ENCODE measurements at regions not wholly inside any gene's neighbourhood (a gene's known extent, or its start where the extent isn't known, plus 50 kb on each side); places are given as distances from the start of the nearest gene placed in this dataset.
"Not testable (repeated sequence)": the region's sequence is repeated elsewhere in the genome, so short reads cannot be mapped to it uniquely, and the experiment has no call there.

- H3K27me3 ChIP-seq (ENCODE audit: insufficient read depth, low read length); H3K9me3 ChIP-seq (ENCODE audit: insufficient read depth, low read depth, low read length); H3K27ac ChIP-seq (ENCODE audit: low read depth, low read length); H3K4me3 ChIP-seq (ENCODE audit: low read length); H3K9ac ChIP-seq (ENCODE audit: low read depth, low read length): not testable (repeated sequence)
- Histone ChIP-seq H3K4me1 (ENCODE audit: insufficient read depth, low read length) (peaks cover 17% of the 10 kb centered on the region; the same call in 1 of the 2 replicates), H3K36me3 (ENCODE audit: insufficient read depth, low read length) (peaks cover 13% of the 10 kb centered on the region; the same call in 1 of the 2 replicates)
- WGBS: 93% methylated on average over 8 of the region's 8 CpGs
These were observed 204.4 kb upstream of the PRKCQ start for GRCh38 chr10:6784429-6784828.

DNA sequence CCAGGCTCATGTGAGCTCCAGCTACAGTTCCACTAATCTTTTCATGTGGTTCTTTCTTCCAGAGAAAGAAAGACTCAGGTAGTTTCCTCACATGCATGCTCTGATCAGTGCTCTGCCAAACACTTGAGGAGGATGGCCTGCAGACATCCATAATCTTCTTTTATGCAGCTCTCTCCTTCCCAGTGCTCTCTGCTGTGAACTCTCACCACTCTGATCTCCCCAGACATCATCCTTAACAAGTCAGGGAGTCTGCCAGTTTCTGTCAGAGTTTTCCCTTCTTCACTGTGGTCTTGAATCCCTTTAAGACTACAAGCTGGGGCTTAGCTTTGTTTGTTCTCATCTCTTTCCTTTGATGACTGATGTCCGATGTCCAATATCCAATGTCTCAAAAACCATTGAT lies 203.4 kb upstream of the PRKCQ start:
- Histone ChIP-seq H3K9ac (ENCODE audit: low read depth, low read length) (no peak overlapping the region), H3K36me3 (ENCODE audit: insufficient read depth, low read length) (peaks cover 4% of the 10 kb centered on the region; the same call in 1 of the 2 replicates), H3K9me3 (ENCODE audit: insufficient read depth, low read depth, low read length) (no peaks in the 10 kb centered on the region), H3K4me3 (ENCODE audit: low read length) (no peak overlapping the region), H3K27ac (ENCODE audit: low read depth, low read length) (no peak overlapping the region), H3K4me1 (ENCODE audit: insufficient read depth, low read length) (peaks cover 17% of the 10 kb centered on the region; the same call in 1 of the 2 replicates), H3K27me3 (ENCODE audit: insufficient read depth, low read length) (no peaks in the 10 kb centered on the region)
- no CpG with 5 or more reads among the region's 1 CpG for WGBS

DNA sequence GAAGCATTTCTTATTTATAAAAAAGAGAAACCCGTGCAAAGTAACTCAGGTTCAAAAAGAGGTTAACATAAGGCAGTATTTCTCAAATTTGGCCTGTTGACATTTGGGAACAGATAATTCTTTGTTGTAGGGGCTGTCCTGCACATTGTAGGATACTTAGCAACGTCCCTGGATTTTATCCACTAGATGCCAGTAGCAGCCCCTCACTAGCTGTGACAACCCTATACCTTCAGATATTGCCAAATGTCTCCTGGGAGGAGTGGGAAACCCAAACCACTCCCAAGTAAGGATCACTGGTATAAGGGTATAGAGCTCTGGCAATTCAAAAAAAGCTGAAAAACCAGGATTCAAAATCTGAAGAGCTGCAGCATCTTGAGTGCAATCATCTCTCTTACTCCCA lies 202.3 kb upstream of the PRKCQ start:
- peaks cover 17% of the 10 kb centered on the region; the same call in 1 of the 2 replicates for H3K4me1 ChIP-seq (ENCODE audit: insufficient read depth, low read length)
- H3K4me3 ChIP-seq (ENCODE audit: low read length): no peak overlapping the region
- WGBS: 70% methylated on average over 2 of the region's 2 CpGs
- no peak overlapping the region for H3K27ac ChIP-seq (ENCODE audit: low read depth, low read length)
- no peaks in the 10 kb centered on the region for H3K27me3 ChIP-seq (ENCODE audit: insufficient read depth, low read length)
- no peak overlapping the region for H3K9ac ChIP-seq (ENCODE audit: low read depth, low read length)
- H3K9me3 ChIP-seq (ENCODE audit: insufficient read depth, low read depth, low read length): no peaks in the 10 kb centered on the region
- no peaks in the 10 kb centered on the region for H3K36me3 ChIP-seq (ENCODE audit: insufficient read depth, low read length)

- Histone ChIP-seq H3K27me3 (ENCODE audit: insufficient read depth, low read length) (no peaks in the 10 kb centered on the region), H3K9ac (ENCODE audit: low read depth, low read length) (no peak overlapping the region), H3K27ac (ENCODE audit: low read depth, low read length) (no peak overlapping the region), H3K4me3 (ENCODE audit: low read length) (no peak overlapping the region), H3K4me1 (ENCODE audit: insufficient read depth, low read length) (peaks cover 16% of the 10 kb centered on the region; the same call in 1 of the 2 replicates), H3K9me3 (ENCODE audit: insufficient read depth, low read depth, low read length) (no peaks in the 10 kb centered on the region), H3K36me3 (ENCODE audit: insufficient read depth, low read length) (no peaks in the 10 kb centered on the region)
- 86% methylated on average over 2 of the region's 3 CpGs for WGBS
These were observed 201.2 kb upstream of the PRKCQ start for GRCh38 chr10:6781133-6781770.

- Histone ChIP-seq H3K4me3 (ENCODE audit: low read length) (no peak overlapping the region), H3K36me3 (ENCODE audit: insufficient read depth, low read length) (no peaks in the 10 kb centered on the region), H3K27ac (ENCODE audit: low read depth, low read length) (no peak overlapping the region), H3K27me3 (ENCODE audit: insufficient read depth, low read length) (no peaks in the 10 kb centered on the region), H3K9ac (ENCODE audit: low read depth, low read length) (no peak overlapping the region), H3K4me1 (ENCODE audit: insufficient read depth, low read length) (peaks cover 17% of the 10 kb centered on the region; the same call in 1 of the 2 replicates), H3K9me3 (ENCODE audit: insufficient read depth, low read depth, low read length) (no peaks in the 10 kb centered on the region)
- WGBS: 96% methylated on average over 5 of the region's 5 CpGs
These were observed 200.1 kb upstream of the PRKCQ start for GRCh38 chr10:6780008-6780677.

DNA sequence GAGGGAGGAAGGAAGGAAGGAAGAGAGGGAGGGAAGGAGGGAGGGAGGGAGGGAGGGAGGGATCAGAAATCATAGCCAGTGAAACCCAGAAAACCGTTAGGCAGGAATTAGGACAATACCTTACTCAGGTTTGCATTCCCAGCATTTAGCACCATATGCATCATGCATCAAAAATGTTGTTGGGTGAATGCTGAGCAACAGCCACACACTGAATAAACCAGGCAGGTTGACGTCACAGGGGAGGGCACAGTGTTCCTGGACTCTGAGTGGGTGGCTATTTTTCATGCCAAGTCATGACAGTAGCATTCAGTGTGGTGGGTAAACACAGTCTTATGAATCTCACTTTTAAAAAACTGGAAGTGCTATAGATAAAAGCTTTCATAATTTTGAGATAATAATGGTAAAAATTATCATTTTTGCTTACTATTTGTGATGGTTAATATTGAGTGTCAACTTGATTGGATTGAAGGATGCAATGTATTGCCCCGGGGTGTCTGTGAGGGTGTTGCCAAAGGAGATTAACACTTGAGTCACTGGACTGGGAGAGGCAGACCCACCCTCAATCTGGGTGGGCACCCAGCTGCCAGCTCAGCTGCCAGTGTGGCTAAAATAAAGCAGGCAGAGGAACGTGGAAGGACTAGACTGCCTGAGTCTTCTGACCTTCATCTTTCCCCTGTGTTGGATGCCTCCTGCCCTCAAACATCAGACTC lies 199.1 kb upstream of the PRKCQ start:
- 85% methylated on average over 4 of the region's 4 CpGs for WGBS
- Histone ChIP-seq H3K9ac (ENCODE audit: low read depth, low read length) (no peak overlapping the region), H3K4me1 (ENCODE audit: insufficient read depth, low read length) (peaks cover 17% of the 10 kb centered on the region; the same call in 1 of the 2 replicates), H3K36me3 (ENCODE audit: insufficient read depth, low read length) (no peaks in the 10 kb centered on the region), H3K4me3 (ENCODE audit: low read length) (no peak overlapping the region), H3K9me3 (ENCODE audit: insufficient read depth, low read depth, low read length) (no peaks in the 10 kb centered on the region), H3K27ac (ENCODE audit: low read depth, low read length) (no peak overlapping the region), H3K27me3 (ENCODE audit: insufficient read depth, low read length) (no peaks in the 10 kb centered on the region)

DNA sequence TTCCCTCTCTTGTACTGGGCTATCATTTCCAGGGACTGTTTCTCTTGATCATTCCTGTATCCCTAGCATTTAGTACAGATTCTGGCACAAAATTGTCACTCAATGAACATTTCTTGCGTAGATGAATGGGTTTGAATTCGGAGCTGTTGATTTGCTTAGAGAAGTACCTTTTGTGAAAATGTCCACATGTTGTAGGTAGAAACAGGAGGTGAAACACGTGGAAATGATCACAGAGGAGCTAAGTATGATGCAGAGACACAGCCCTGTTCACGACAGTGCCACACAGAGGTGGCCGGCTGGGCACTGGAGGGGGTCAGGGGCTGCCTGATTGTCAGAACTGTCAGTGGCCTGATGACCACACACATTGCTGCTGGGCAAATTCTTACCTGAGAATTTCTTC lies 196.1 kb upstream of the PRKCQ start:
- Histone ChIP-seq H3K9ac (ENCODE audit: low read depth, low read length) (no peak overlapping the region), H3K27me3 (ENCODE audit: insufficient read depth, low read length) (no peaks in the 10 kb centered on the region), H3K4me1 (ENCODE audit: insufficient read depth, low read length) (0 out of 2 replicates have a peak, but pooled peaks cover 5% of the 10 kb centered on the region), H3K36me3 (ENCODE audit: insufficient read depth, low read length) (no peaks in the 10 kb centered on the region), H3K27ac (ENCODE audit: low read depth, low read length) (no peak overlapping the region), H3K4me3 (ENCODE audit: low read length) (no peak overlapping the region), H3K9me3 (ENCODE audit: insufficient read depth, low read depth, low read length) (no peaks in the 10 kb centered on the region)
- 83% methylated on average over 5 of the region's 5 CpGs for WGBS

DNA sequence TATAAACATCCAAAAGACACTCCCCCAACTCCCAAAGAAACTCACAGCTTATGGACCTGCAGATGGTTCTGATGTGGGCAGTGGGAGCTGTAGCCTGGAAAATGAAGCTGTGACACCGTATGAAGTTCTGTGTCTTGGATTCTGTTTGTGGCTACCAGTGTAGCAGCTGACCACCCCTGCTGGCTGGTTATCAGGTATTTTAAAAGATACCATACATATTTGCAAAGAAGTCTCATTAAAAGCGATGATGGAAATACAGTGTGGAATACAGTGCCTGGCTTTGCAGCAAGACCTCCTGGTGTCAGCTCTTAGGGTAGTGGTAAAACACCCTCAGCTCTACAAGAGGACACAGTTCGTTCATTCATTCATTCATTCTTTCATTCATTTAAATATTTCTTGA lies 194.3 kb upstream of the PRKCQ start:
- Histone ChIP-seq H3K4me1 (ENCODE audit: insufficient read depth, low read length) (0 out of 2 replicates have a peak, but pooled peaks cover 4% of the 10 kb centered on the region), H3K27ac (ENCODE audit: low read depth, low read length) (no peak overlapping the region), H3K9me3 (ENCODE audit: insufficient read depth, low read depth, low read length) (no peaks in the 10 kb centered on the region), H3K9ac (ENCODE audit: low read depth, low read length) (no peak overlapping the region), H3K36me3 (ENCODE audit: insufficient read depth, low read length) (no peaks in the 10 kb centered on the region), H3K4me3 (ENCODE audit: low read length) (no peak overlapping the region), H3K27me3 (ENCODE audit: insufficient read depth, low read length) (no peaks in the 10 kb centered on the region)
- WGBS: 90% methylated on average over 3 of the region's 3 CpGs

DNA sequence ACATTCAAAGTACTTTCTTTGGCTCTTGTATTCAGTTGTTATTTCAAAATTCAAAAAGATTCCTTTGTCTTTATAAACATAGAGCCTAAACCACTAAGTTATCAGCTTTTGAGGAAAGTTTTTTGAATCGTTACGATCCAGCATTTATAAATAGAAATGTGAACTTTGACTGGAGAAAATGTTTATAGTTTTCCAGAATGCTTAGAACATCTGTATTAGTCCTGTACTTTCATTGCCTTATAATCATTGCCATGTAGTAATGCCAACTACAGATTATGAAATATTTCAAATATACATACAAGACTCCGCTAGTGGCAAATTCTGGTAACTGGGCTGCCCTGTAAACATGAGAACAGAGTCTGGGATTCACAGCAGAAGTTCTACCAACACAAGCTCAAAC lies 191.3 kb upstream of the PRKCQ start:
- Histone ChIP-seq H3K36me3 (ENCODE audit: insufficient read depth, low read length) (no peaks in the 10 kb centered on the region), H3K9ac (ENCODE audit: low read depth, low read length) (no peak overlapping the region), H3K27ac (ENCODE audit: low read depth, low read length) (no peak overlapping the region), H3K27me3 (ENCODE audit: insufficient read depth, low read length) (no peaks in the 10 kb centered on the region), H3K9me3 (ENCODE audit: insufficient read depth, low read depth, low read length) (no peaks in the 10 kb centered on the region), H3K4me1 (ENCODE audit: insufficient read depth, low read length) (0 out of 2 replicates have a peak, but pooled peaks cover 3% of the 10 kb centered on the region), H3K4me3 (ENCODE audit: low read length) (no peak overlapping the region)
- 98% methylated on average over 3 of the region's 3 CpGs for WGBS

DNA sequence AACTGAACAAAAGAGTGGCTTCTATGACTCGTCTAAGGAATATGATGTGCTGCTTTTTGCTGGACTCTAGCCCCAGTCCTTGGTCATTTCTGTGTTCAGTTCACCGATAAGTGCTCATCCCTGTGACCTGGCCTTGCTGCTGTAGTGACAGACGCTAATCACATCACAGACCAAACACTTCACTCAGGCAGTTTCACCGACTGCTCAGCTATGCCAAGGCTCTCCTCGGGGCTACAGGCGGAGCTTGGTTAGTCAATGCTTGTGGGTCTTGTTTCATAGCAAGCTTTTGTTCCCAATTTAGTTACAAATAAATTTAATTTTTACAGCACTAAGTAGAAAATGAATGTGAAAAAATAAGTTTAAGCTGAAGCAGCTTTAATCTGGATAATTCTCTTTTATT lies 190.8 kb upstream of the PRKCQ start:
- no peaks in the 10 kb centered on the region for H3K9me3 ChIP-seq (ENCODE audit: insufficient read depth, low read depth, low read length)

DNA sequence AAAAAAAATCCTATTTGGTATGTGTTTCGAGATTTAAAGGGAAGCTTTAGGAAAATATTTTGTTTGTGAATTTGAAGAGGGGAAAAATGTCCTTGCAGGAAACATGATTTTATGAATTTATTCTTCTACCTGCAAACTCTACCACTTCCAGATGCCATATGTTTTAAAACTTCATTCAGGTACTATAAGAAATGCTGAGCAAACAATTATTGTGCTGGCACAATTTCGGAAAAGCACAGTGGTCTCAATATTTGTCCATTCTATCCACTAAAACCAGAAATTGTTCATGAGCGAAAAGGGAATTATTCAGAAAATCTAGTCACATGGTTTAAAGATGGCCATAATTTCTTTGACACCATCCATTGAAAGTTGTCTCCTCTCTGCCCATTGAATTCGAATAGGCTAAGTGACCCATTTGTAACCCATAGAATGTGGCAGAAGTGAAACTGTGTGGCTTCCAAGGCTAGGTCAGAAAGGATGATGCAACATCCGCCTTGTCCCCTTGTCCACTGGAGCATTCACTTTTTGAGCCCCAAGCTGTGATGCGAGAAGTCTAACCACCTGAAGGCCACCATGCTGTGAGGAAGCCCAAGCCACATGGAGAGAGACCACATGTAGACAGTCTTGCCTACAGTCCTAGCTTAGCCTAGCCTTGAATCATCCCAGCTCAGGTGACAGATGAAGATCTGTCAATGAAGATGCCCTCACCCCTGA lies 189.8 kb upstream of the PRKCQ start:
- H3K36me3 ChIP-seq (ENCODE audit: insufficient read depth, low read length): no peaks in the 10 kb centered on the region
- H3K4me1 ChIP-seq (ENCODE audit: insufficient read depth, low read length): no peaks in the 10 kb centered on the region
- H3K9me3 ChIP-seq (ENCODE audit: insufficient read depth, low read depth, low read length): no peaks in the 10 kb centered on the region
- H3K9ac ChIP-seq (ENCODE audit: low read depth, low read length): no peak overlapping the region
- no peak overlapping the region for H3K4me3 ChIP-seq (ENCODE audit: low read length)
- WGBS: 94% methylated on average over 6 of the region's 6 CpGs
- no peaks in the 10 kb centered on the region for H3K27me3 ChIP-seq (ENCODE audit: insufficient read depth, low read length)
- no peak overlapping the region for H3K27ac ChIP-seq (ENCODE audit: low read depth, low read length)

More for the DNA sequence above, 190.8 kb upstream of the PRKCQ start:
- no peaks in the 10 kb centered on the region for H3K27me3 ChIP-seq (ENCODE audit: insufficient read depth, low read length)
- no peak overlapping the region for H3K9ac ChIP-seq (ENCODE audit: low read depth, low read length)
- H3K27ac ChIP-seq (ENCODE audit: low read depth, low read length): no peak overlapping the region
- H3K36me3 ChIP-seq (ENCODE audit: insufficient read depth, low read length): no peaks in the 10 kb centered on the region
- 77% methylated on average over 6 of the region's 6 CpGs for WGBS
- no peaks in the 10 kb centered on the region for H3K4me1 ChIP-seq (ENCODE audit: insufficient read depth, low read length)
- no peak overlapping the region for H3K4me3 ChIP-seq (ENCODE audit: low read length)

All from HUES64 (cell line).